Esophagus muscularis mucosa (tissue), 4 donors: ENCODE measurements at regions not wholly inside any gene's neighbourhood (a gene's known extent, or its start where the extent isn't known, plus 50 kb on each side); places are given as distances from the start of the nearest gene placed in this dataset.

Source experiments
- CTCF ChIP-seq, 3 experiments: fragments of 200-600 bp in 2 of 3; fragments of 450-650 bp in 1 of 3; sonication (generic) in 2 of 3; IDR thresholded peaks; one replicate each; pipeline ENCODE4 v1.5.1; 2017 to 2019; ENCODE audit warnings: antibody characterized with exemption in 3 of 3, mild to moderate bottlenecking in 2 of 3, moderate library complexity in 1 of 3
- EP300 ChIP-seq: sonication (generic); formaldehyde crosslinking; IDR thresholded peaks from one replicate; pipeline ENCODE4 v1.6.1; 2017; ENCODE audit warnings: antibody characterized with exemption
- POLR2A ChIP-seq: fragments of 450-650 bp; IDR thresholded peaks from one replicate; pipeline ENCODE4 v1.6.1; 2017; ENCODE audit warnings: antibody characterized with exemption, moderate library complexity, mild to moderate bottlenecking, low read depth
- POLR2AphosphoS5 ChIP-seq, 2 donors: sonication (generic); formaldehyde crosslinking; IDR thresholded peaks; one replicate each; pipeline ENCODE4 v1.6.1; 2017; ENCODE audit warnings: antibody characterized with exemption in 2 of 2

GRCh38 chr9:106218854-106219253, 524.5 kb downstream of the TMEM38B start:
- TF ChIP-seq POLR2AphosphoS5 (IDR thresholded peaks at IDR 0.05) (no peak), CTCF (IDR thresholded peaks at IDR 0.05) (no peak), EP300 (no peak), POLR2A (no peak)
